Liver (tissue), 7 donors: ENCODE measurements at regions not wholly inside any gene's neighbourhood (a gene's known extent, or its start where the extent isn't known, plus 50 kb on each side); places are given as distances from the start of the nearest gene placed in this dataset.

Source experiments
- DNase-seq: peaks from one replicate; pipeline ENCODE4 v3.0.0-alpha.2; 2017; ENCODE audit warnings: low spot score
- H3K27ac ChIP-seq, 2 donors: one replicate each; pipeline ENCODE4 v1.7.0; 2013; ENCODE audit warnings: inconsistent platforms in 2 of 2, low read length in 2 of 2, control low read depth in 1 of 2, low read depth in 1 of 2, mild to moderate bottlenecking in 1 of 2
- H3K27me3 ChIP-seq, 4 donors: one replicate each; pipeline versions ENCODE4 v1.6.1 to v1.7.0; 2013; ENCODE audit warnings: low read length in 3 of 4, inconsistent platforms in 1 of 4, mild to moderate bottlenecking in 1 of 4, moderate library complexity in 1 of 4; ENCODE audit not compliant: control insufficient read depth in 4 of 4, insufficient read depth in 4 of 4
- H3K36me3 ChIP-seq, 4 donors: one replicate each; pipeline versions ENCODE4 v1.6.1 to v1.7.0; 2013; ENCODE audit warnings: low read length in 3 of 4, mild to moderate bottlenecking in 3 of 4, low read depth in 1 of 4, moderate library complexity in 1 of 4; ENCODE audit not compliant: control insufficient read depth in 4 of 4, insufficient read depth in 3 of 4
- H3K4me1 ChIP-seq, 4 donors: one replicate each; pipeline versions ENCODE4 v1.6.1 to v1.7.0; 2013; ENCODE audit warnings: low read length in 3 of 4, mild to moderate bottlenecking in 3 of 4, moderate library complexity in 1 of 4; ENCODE audit not compliant: control insufficient read depth in 4 of 4, insufficient read depth in 4 of 4
- H3K4me3 ChIP-seq, 3 donors: one replicate each; pipeline versions ENCODE4 v1.6.1 to v1.7.0; 2013; ENCODE audit warnings: low read length in 3 of 3, control low read depth in 1 of 3, low read depth in 1 of 3, mild to moderate bottlenecking in 1 of 3
- H3K9ac ChIP-seq, 2 donors: one replicate each; pipeline ENCODE4 v1.7.0; 2013; ENCODE audit warnings: low read length in 2 of 2, mild to moderate bottlenecking in 2 of 2, moderate library complexity in 2 of 2, control low read depth in 1 of 2, low read depth in 1 of 2
- H3K9me3 ChIP-seq, 4 donors: one replicate each; pipeline versions ENCODE4 v1.6.1 to v1.7.0; 2013; ENCODE audit warnings: low read length in 3 of 4; ENCODE audit not compliant: control insufficient read depth in 4 of 4
- EGR1 ChIP-seq, 2 donors: IDR thresholded peaks; 2 replicates each; pipeline ENCODE4 v1.6.1; 2016 to 2018; ENCODE audit warnings: antibody characterized with exemption in 2 of 2, low read depth in 2 of 2
- FOXA1 ChIP-seq: IDR thresholded peaks from 2 replicates; pipeline ENCODE4 v1.6.1; 2016; ENCODE audit warnings: antibody characterized with exemption
- FOXA2 ChIP-seq: IDR thresholded peaks from 2 replicates; pipeline ENCODE4 v1.6.1; 2016; ENCODE audit warnings: antibody characterized with exemption
- GABPA ChIP-seq, 2 donors: IDR thresholded peaks in 1 of 2; conservative IDR thresholded peaks in 1 of 2; 2 replicates each; pipeline ENCODE4 v1.6.1; 2016; ENCODE audit warnings: antibody characterized with exemption in 2 of 2, mild to moderate bottlenecking in 1 of 2, moderate library complexity in 1 of 2
- HNF4A ChIP-seq, 2 donors: conservative IDR thresholded peaks; 2 replicates each; pipeline ENCODE4 v1.6.1; 2016; ENCODE audit warnings: antibody characterized with exemption in 2 of 2, mild to moderate bottlenecking in 2 of 2
- HNF4G ChIP-seq: IDR thresholded peaks from 2 replicates; pipeline ENCODE4 v1.6.1; 2016; ENCODE audit warnings: antibody characterized with exemption
- JUND ChIP-seq, 2 donors: IDR thresholded peaks; 2 replicates each; pipeline ENCODE4 v1.6.1; 2016; ENCODE audit warnings: antibody characterized with exemption in 2 of 2
- NR2F2 ChIP-seq: IDR thresholded peaks from 2 replicates; pipeline ENCODE4 v1.6.1; 2016; ENCODE audit warnings: antibody characterized with exemption
- RXRA ChIP-seq, 2 donors: IDR thresholded peaks; 2 replicates each; pipeline ENCODE4 v1.6.1; 2017 to 2018; ENCODE audit warnings: antibody characterized with exemption in 2 of 2, mild to moderate bottlenecking in 1 of 2
- TAF1 ChIP-seq: conservative IDR thresholded peaks from 2 replicates; pipeline ENCODE4 v1.6.1; 2016; ENCODE audit warnings: antibody characterized with exemption, mild to moderate bottlenecking
- YY1 ChIP-seq: IDR thresholded peaks from 2 replicates; pipeline ENCODE4 v1.6.1; 2016; ENCODE audit warnings: antibody characterized with exemption, mild to moderate bottlenecking
- WGBS: extraction: QIAGEN DNeasy Blood & Tissue Kit; methylation state at CpG from one replicate; pipeline ENCODE4 v1.1.7; 2013; 5-methylcytosine and 5-hydroxymethylcytosine counted together
- TF ChIP-seq, protein P1 (sequence below): IDR thresholded peaks from 2 replicates; pipeline ENCODE4 v1.6.1; 2016; ENCODE audit warnings: antibody characterized with exemption
- TF ChIP-seq, protein P2 (sequence below): IDR thresholded peaks from 2 replicates; pipeline ENCODE4 v1.6.1; 2016; ENCODE audit warnings: antibody characterized with exemption
- TF ChIP-seq, protein P3 (sequence below): IDR thresholded peaks from 2 replicates; pipeline ENCODE4 v1.6.1; 2016; ENCODE audit warnings: antibody characterized with exemption, mild to moderate bottlenecking
- donor health status: healthy.
- donor health status: healthy.
- donor health status: healthy.
- donor health status: healthy.

DNA sequence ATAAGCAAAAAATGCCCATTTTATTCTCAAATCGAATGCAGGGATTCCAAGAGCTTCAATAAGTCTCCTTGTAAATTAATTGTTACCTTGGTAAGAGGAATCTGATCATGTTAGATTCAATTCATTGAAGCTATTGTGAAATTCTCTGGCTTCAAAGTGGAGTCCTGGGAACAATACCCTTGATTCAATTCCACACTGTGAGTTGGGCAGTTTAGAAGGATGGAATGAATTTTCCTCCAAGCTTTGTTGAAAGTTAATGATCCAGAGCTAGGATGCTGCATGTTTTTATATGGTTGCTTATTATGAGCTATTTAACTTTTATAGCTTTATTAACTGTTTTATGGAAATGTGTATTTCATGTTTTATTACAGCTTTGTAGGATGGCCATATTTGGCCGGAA lies 89.9 kb upstream of the IGF1 start (continued):
- TF ChIP-seq, protein P1, sequence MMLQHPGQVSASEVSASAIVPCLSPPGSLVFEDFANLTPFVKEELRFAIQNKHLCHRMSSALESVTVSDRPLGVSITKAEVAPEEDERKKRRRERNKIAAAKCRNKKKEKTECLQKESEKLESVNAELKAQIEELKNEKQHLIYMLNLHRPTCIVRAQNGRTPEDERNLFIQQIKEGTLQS = no peak
- TF ChIP-seq, protein P2, sequence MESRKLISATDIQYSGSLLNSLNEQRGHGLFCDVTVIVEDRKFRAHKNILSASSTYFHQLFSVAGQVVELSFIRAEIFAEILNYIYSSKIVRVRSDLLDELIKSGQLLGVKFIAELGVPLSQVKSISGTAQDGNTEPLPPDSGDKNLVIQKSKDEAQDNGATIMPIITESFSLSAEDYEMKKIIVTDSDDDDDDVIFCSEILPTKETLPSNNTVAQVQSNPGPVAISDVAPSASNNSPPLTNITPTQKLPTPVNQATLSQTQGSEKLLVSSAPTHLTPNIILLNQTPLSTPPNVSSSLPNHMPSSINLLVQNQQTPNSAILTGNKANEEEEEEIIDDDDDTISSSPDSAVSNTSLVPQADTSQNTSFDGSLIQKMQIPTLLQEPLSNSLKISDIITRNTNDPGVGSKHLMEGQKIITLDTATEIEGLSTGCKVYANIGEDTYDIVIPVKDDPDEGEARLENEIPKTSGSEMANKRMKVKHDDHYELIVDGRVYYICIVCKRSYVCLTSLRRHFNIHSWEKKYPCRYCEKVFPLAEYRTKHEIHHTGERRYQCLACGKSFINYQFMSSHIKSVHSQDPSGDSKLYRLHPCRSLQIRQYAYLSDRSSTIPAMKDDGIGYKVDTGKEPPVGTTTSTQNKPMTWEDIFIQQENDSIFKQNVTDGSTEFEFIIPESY = no peak
- TF ChIP-seq HNF4G = no peak
- no peak for TF ChIP-seq RXRA (IDR thresholded peaks at IDR 0.05)
- no peak for TF ChIP-seq FOXA2
- no peak for TF ChIP-seq NR2F2
- no peak for TF ChIP-seq JUND (IDR thresholded peaks at IDR 0.05)
- no peak for TF ChIP-seq EGR1 (IDR thresholded peaks at IDR 0.05; ENCODE audit: low read depth in 2 of 2)

DNA sequence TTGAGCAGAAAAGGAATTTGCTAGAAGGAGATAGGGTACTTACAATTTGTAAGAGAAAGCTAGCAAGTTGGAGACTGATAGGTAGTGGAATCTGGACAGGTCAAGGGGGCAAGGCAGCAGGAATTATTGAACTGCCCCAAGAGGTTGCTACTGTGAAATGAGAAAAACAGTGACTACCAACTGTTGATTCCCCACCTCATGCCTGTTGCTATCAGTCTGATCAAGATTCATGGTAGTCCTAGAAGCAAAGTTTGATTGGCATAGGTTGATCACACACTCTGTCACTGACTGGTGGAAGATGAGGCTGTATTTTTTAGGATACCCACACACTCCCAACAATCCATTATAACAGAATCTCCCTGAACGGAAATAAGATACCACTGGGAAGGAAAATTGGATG lies 89.4 kb upstream of the IGF1 start:
- TF ChIP-seq, protein P2 = no peak
- TF ChIP-seq RXRA (IDR thresholded peaks at IDR 0.05) = no peak
- TF ChIP-seq FOXA1 = no peak
- TF ChIP-seq, protein P3, sequence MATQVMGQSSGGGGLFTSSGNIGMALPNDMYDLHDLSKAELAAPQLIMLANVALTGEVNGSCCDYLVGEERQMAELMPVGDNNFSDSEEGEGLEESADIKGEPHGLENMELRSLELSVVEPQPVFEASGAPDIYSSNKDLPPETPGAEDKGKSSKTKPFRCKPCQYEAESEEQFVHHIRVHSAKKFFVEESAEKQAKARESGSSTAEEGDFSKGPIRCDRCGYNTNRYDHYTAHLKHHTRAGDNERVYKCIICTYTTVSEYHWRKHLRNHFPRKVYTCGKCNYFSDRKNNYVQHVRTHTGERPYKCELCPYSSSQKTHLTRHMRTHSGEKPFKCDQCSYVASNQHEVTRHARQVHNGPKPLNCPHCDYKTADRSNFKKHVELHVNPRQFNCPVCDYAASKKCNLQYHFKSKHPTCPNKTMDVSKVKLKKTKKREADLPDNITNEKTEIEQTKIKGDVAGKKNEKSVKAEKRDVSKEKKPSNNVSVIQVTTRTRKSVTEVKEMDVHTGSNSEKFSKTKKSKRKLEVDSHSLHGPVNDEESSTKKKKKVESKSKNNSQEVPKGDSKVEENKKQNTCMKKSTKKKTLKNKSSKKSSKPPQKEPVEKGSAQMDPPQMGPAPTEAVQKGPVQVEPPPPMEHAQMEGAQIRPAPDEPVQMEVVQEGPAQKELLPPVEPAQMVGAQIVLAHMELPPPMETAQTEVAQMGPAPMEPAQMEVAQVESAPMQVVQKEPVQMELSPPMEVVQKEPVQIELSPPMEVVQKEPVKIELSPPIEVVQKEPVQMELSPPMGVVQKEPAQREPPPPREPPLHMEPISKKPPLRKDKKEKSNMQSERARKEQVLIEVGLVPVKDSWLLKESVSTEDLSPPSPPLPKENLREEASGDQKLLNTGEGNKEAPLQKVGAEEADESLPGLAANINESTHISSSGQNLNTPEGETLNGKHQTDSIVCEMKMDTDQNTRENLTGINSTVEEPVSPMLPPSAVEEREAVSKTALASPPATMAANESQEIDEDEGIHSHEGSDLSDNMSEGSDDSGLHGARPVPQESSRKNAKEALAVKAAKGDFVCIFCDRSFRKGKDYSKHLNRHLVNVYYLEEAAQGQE = no peak
- no peak for TF ChIP-seq GABPA (IDR thresholded peaks at IDR 0.05 in 1 of 2, conservative IDR thresholded peaks at IDR 0.05 in 1 of 2)
- TF ChIP-seq NR2F2 = no peak
- no peak for TF ChIP-seq FOXA2
- TF ChIP-seq, protein P1 = no peak
- no peak for TF ChIP-seq HNF4A (conservative IDR thresholded peaks at IDR 0.05)
- no peak for TF ChIP-seq YY1
- no peak for TF ChIP-seq TAF1
- Histone ChIP-seq H3K27ac (no peak overlapping the region), H3K36me3 (no peaks in the 10 kb centered on the region), H3K4me1 (no peaks in the 10 kb centered on the region), H3K9ac (no peak overlapping the region), H3K27me3 (no peaks in the 10 kb centered on the region), H3K4me3 (no peak overlapping the region), H3K9me3 (peaks cover 0 to 4% (median 0%) of the 10 kb centered on the region in 4 donors)
- 89% methylated on average over 1 of the region's 1 CpG for WGBS
- DNase-seq = no peak
